ENCODE measurements at regions not wholly inside any gene's neighbourhood (a gene's known extent, or its start where the extent isn't known, plus 50 kb on each side); places are given as distances from the start of the nearest gene placed in this dataset.

DNA sequence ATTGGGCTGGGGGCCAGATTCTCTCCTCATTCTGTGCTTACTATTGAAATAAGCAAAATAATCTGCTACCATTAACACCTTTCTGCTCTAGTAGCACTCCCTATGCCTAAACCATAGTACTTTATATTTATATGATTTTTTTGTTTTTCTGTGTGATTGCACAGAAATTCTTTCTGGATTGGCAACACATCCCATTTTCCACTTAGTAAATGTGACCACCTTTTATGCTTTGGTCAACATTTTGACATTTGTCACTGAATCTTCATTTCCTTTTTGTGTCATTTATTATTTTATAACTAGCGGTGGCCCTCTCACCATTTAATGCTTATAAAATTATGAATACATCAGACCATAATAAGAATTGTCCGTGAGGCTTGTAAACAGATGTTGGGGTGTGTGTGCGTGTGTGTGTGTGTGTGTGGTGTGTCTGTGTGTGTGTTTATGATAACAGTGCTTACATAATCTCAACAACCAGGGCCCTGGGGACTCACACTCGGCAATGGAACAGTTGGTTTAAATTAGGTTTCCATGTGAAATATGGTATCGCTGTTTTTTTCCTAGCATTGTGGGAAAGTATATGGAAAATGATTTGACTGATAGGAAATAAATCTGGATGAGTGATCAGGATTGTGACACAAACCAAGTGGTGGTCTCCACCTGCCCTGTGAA lies 138.9 kb downstream of the NOC3L start:
- Histone ChIP-seq H3K27me3 (ENCODE audit: control insufficient read depth, insufficient read depth, low read length) (no peaks in the 10 kb centered on the region), H3K36me3 (ENCODE audit: control insufficient read depth, insufficient read depth, low read length) (no peaks in the 10 kb centered on the region), H3K4me3 (ENCODE audit: low read depth, low read length) (no peak overlapping the region)
- TF ChIP-seq, protein P1, sequence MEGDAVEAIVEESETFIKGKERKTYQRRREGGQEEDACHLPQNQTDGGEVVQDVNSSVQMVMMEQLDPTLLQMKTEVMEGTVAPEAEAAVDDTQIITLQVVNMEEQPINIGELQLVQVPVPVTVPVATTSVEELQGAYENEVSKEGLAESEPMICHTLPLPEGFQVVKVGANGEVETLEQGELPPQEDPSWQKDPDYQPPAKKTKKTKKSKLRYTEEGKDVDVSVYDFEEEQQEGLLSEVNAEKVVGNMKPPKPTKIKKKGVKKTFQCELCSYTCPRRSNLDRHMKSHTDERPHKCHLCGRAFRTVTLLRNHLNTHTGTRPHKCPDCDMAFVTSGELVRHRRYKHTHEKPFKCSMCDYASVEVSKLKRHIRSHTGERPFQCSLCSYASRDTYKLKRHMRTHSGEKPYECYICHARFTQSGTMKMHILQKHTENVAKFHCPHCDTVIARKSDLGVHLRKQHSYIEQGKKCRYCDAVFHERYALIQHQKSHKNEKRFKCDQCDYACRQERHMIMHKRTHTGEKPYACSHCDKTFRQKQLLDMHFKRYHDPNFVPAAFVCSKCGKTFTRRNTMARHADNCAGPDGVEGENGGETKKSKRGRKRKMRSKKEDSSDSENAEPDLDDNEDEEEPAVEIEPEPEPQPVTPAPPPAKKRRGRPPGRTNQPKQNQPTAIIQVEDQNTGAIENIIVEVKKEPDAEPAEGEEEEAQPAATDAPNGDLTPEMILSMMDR (IDR thresholded peaks at IDR 0.05; ENCODE audit: insufficient read depth, low read length, poor library complexity, severe bottlenecking) = no peak
- no peak for DNase-seq (ENCODE audit: low read depth)

GRCh38 chr10:94224656-94225055 lies 138.1 kb downstream of the NOC3L start:
- peak; percentile 68 for DNase-seq (ENCODE audit: low read depth)
- H3K36me3 ChIP-seq (ENCODE audit: control insufficient read depth, insufficient read depth, low read length) = no peaks in the 10 kb centered on the region
- H3K27me3 ChIP-seq (ENCODE audit: control insufficient read depth, insufficient read depth, low read length) = no peaks in the 10 kb centered on the region
- H3K4me3 ChIP-seq (ENCODE audit: low read depth, low read length) = no peak overlapping the region
- TF ChIP-seq, protein P1 (IDR thresholded peaks at IDR 0.05; ENCODE audit: insufficient read depth, low read length, poor library complexity, severe bottlenecking) = no peak

DNA sequence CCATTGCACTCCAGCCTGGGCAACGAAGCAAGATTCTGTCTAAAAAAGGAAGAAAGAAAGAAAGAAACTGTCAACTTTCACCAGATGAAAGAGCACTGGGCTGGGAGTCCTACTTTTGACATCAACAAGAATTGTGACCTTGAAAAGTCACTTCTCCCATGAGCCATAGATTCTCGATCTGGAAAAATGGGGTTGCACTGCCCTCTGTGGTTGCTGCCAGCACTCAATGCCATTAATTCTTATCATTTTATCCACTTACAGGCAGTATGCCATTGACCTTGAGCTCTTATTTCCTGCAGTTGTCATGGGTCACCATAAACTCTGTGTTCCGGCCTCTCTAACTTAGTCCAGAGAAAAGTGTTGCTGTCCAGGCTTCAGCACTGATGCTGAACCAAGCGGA lies 137.2 kb downstream of the NOC3L start:
- TF ChIP-seq, protein P1 (IDR thresholded peaks at IDR 0.05; ENCODE audit: insufficient read depth, low read length, poor library complexity, severe bottlenecking) = no peak
- DNase-seq (ENCODE audit: low read depth) = no peak
- no peaks in the 10 kb centered on the region for H3K27me3 ChIP-seq (ENCODE audit: control insufficient read depth, insufficient read depth, low read length)
- H3K36me3 ChIP-seq (ENCODE audit: control insufficient read depth, insufficient read depth, low read length) = no peaks in the 10 kb centered on the region
- H3K4me3 ChIP-seq (ENCODE audit: low read depth, low read length) = no peak overlapping the region

- TF ChIP-seq, protein P1 (IDR thresholded peaks at IDR 0.05; ENCODE audit: insufficient read depth, low read length, poor library complexity, severe bottlenecking) = no peak
- DNase-seq (ENCODE audit: low read depth) = no peak
- Histone ChIP-seq H3K36me3 (ENCODE audit: control insufficient read depth, insufficient read depth, low read length) (no peaks in the 10 kb centered on the region), H3K27me3 (ENCODE audit: control insufficient read depth, insufficient read depth, low read length) (no peaks in the 10 kb centered on the region), H3K4me3 (ENCODE audit: low read depth, low read length) (no peak overlapping the region)
These were observed 132.5 kb downstream of the NOC3L start for GRCh38 chr10:94230134-94230785.

- Histone ChIP-seq H3K36me3 (ENCODE audit: control insufficient read depth, insufficient read depth, low read length) (no peaks in the 10 kb centered on the region), H3K27me3 (ENCODE audit: control insufficient read depth, insufficient read depth, low read length) (no peaks in the 10 kb centered on the region), H3K4me3 (ENCODE audit: low read depth, low read length) (no peak overlapping the region)
- TF ChIP-seq, protein P1 (IDR thresholded peaks at IDR 0.05; ENCODE audit: insufficient read depth, low read length, poor library complexity, severe bottlenecking) = no peak
- no peak for DNase-seq (ENCODE audit: low read depth)
These were observed 129.9 kb downstream of the NOC3L start for GRCh38 chr10:94232711-94233383.
